Neuronal stem cell (in vitro differentiated cells): ENCODE measurements at regions not wholly inside any gene's neighbourhood (a gene's known extent, or its start where the extent isn't known, plus 50 kb on each side); places are given as distances from the start of the nearest gene placed in this dataset.
A peak's percentile ranks its signal among the peaks of the same experiment; 100 is the strongest.

Source experiments
- DNase-seq: peaks from one replicate; pipeline ENCODE4 v3.0.0-alpha.2; 2013; ENCODE audit warnings: low spot score
- H2AFZ ChIP-seq: one replicate; pipeline ENCODE4 v1.6.1; 2013; ENCODE audit warnings: mild to moderate bottlenecking, low read length, inconsistent platforms
- H2AK5ac ChIP-seq: 2 replicates; pipeline ENCODE4 v1.6.1; 2013; ENCODE audit warnings: low read depth, mild to moderate bottlenecking, inconsistent platforms, low read length, moderate library complexity, mixed read lengths
- H2BK120ac ChIP-seq: 2 replicates; pipeline ENCODE4 v1.6.1; 2013; ENCODE audit warnings: low read depth, mild to moderate bottlenecking, inconsistent platforms, low read length, moderate library complexity, mixed read lengths
- H2BK12ac ChIP-seq: one replicate; pipeline ENCODE4 v1.6.1; 2013; ENCODE audit warnings: low read length, inconsistent platforms
- H2BK15ac ChIP-seq: 2 replicates; pipeline ENCODE4 v1.6.1; 2013; ENCODE audit warnings: mild to moderate bottlenecking, low read length, inconsistent platforms, mixed read lengths
- H2BK5ac ChIP-seq: one replicate; pipeline ENCODE4 v1.6.1; 2013; ENCODE audit warnings: inconsistent platforms, mild to moderate bottlenecking, low read length, moderate library complexity
- H3K14ac ChIP-seq: one replicate; pipeline ENCODE4 v1.6.1; 2013; ENCODE audit warnings: low read length, inconsistent platforms
- H3K18ac ChIP-seq: 2 replicates; pipeline ENCODE4 v1.6.1; 2013; ENCODE audit warnings: low read length, inconsistent platforms
- H3K23ac ChIP-seq: 2 replicates; pipeline ENCODE4 v1.6.1; 2013; ENCODE audit warnings: low read depth, mild to moderate bottlenecking, mixed read lengths, low read length, inconsistent platforms; ENCODE audit not compliant: poor library complexity
- H3K27ac ChIP-seq: replicated peaks from 3 replicates; pipeline ENCODE4 v1.5.1; 2013; ENCODE audit warnings: low read length, inconsistent platforms
- H3K27me3 ChIP-seq, 3 experiments: 2 replicates each; pipeline ENCODE4 v1.6.1; 2013; ENCODE audit warnings: low read length in 3 of 3, mild to moderate bottlenecking in 2 of 3, inconsistent platforms in 1 of 3, low read depth in 1 of 3, mixed read lengths in 1 of 3, moderate library complexity in 1 of 3; ENCODE audit not compliant: control insufficient read depth in 3 of 3, insufficient read depth in 3 of 3
- H3K36me3 ChIP-seq, 2 donors: replicated peaks in 1 of 2; 2 replicates each; pipeline ENCODE4 v1.6.1; 2013; ENCODE audit warnings: low read length in 2 of 2; ENCODE audit not compliant: control insufficient read depth in 2 of 2, insufficient read depth in 2 of 2
- H3K4ac ChIP-seq: 2 replicates; pipeline ENCODE4 v1.6.1; 2013; ENCODE audit warnings: inconsistent platforms, mild to moderate bottlenecking, low read length, moderate library complexity
- H3K4me1 ChIP-seq, 2 donors: 1 replicate in 1 of 2; 2 replicates in 1 of 2; pipeline ENCODE4 v1.6.1; 2013; ENCODE audit warnings: low read length in 2 of 2, low read depth in 1 of 2; ENCODE audit not compliant: control insufficient read depth in 2 of 2, insufficient read depth in 1 of 2
- H3K4me2 ChIP-seq: one replicate; pipeline ENCODE4 v1.6.1; 2013; ENCODE audit warnings: mild to moderate bottlenecking, low read length, inconsistent platforms; ENCODE audit not compliant: insufficient read depth, poor library complexity, severe bottlenecking
- H3K4me3 ChIP-seq, 2 donors: 2 replicates each; pipeline ENCODE4 v1.5.1; 2013; ENCODE audit warnings: low read length in 2 of 2, mild to moderate bottlenecking in 2 of 2, inconsistent platforms in 1 of 2, moderate library complexity in 1 of 2
- H3K79me1 ChIP-seq: one replicate; pipeline ENCODE4 v1.6.1; 2013; ENCODE audit warnings: low read depth, mild to moderate bottlenecking, inconsistent platforms, low read length, moderate library complexity
- H3K9ac ChIP-seq: one replicate; pipeline ENCODE4 v1.6.1; 2013; ENCODE audit warnings: mild to moderate bottlenecking, low read depth, low read length, inconsistent platforms; ENCODE audit not compliant: poor library complexity
- H3K9me3 ChIP-seq, 2 donors: replicated peaks in 1 of 2; 2 replicates each; pipeline versions ENCODE3 to v1.6.1; 2013; ENCODE audit warnings: low read length in 2 of 2, mild to moderate bottlenecking in 2 of 2, inconsistent platforms in 1 of 2, low read depth in 1 of 2, mixed read lengths in 1 of 2, moderate library complexity in 1 of 2; ENCODE audit not compliant: control insufficient read depth in 2 of 2, insufficient read depth in 1 of 2
- H4K8ac ChIP-seq: one replicate; pipeline ENCODE4 v1.6.1; 2013; ENCODE audit warnings: low read depth, mild to moderate bottlenecking, inconsistent platforms, low read length, moderate library complexity
- H4K91ac ChIP-seq: one replicate; pipeline ENCODE4 v1.6.1; 2013; ENCODE audit warnings: low read length, low read depth, mild to moderate bottlenecking, inconsistent platforms; ENCODE audit not compliant: poor library complexity
- WGBS, 2 donors: extraction: QIAGEN DNeasy Blood & Tissue Kit; methylation state at CpG; one replicate each; pipeline ENCODE4 v1.1.7; 2013; ENCODE audit warnings: missing lambda C conversion rate in 2 of 2, mixed read lengths in 1 of 2; ENCODE audit not compliant: insufficient read length in 2 of 2, insufficient replicate concordance in 1 of 2; ENCODE audit errors: extremely low coverage in 2 of 2; 5-methylcytosine and 5-hydroxymethylcytosine counted together

GRCh38 chr7:130891254-130892094 is 157.5 kb upstream of the KLF14 start:
- Histone ChIP-seq H3K4ac (no peak overlapping the region), H3K14ac (no peak overlapping the region), H3K27ac (no peak overlapping the region), H3K18ac (no peak overlapping the region), H2BK12ac (no peak overlapping the region), H2AFZ (no peak overlapping the region), H4K91ac (no peak overlapping the region), H2BK15ac (no peak overlapping the region), H4K8ac (no peak overlapping the region), H2BK5ac (no peak overlapping the region), H3K4me3 (no peak overlapping the region), H3K23ac (no peak overlapping the region), H3K36me3 (no peaks in the 10 kb centered on the region), H2BK120ac (no peak overlapping the region), H3K4me2 (no peak overlapping the region), H3K9me3 (no peaks in the 10 kb centered on the region), H2AK5ac (no peak overlapping the region), H3K4me1 (peaks cover 6 to 9% of the 10 kb centered on the region in 2 donors), H3K9ac (no peak overlapping the region), H3K27me3 (no peaks in the 10 kb centered on the region), H3K79me1 (no peaks in the 10 kb centered on the region)
- DNase-seq = no peak
- WGBS, 2 donors = no CpG with 5 or more reads among the region's 15 CpGs

GRCh38 chr7:130893441-130893894 is 159.5 kb upstream of the KLF14 start:
- H3K9me3 ChIP-seq = peaks cover 0 to 6% of the 10 kb centered on the region in 2 donors
- peaks cover 6% of the 10 kb centered on the region in 2 donors for H3K4me1 ChIP-seq
- no peak overlapping the region for H2BK5ac ChIP-seq
- no peak overlapping the region for H3K14ac ChIP-seq
- no peak overlapping the region for H3K4ac ChIP-seq
- no peaks in the 10 kb centered on the region for H3K36me3 ChIP-seq
- H4K91ac ChIP-seq = no peak overlapping the region
- H3K4me3 ChIP-seq = no peak overlapping the region
- H4K8ac ChIP-seq = no peak overlapping the region
- no peak for DNase-seq
- H2BK15ac ChIP-seq = no peak overlapping the region
- H2BK120ac ChIP-seq = no peak overlapping the region
- H3K18ac ChIP-seq = no peak overlapping the region
- no peak overlapping the region for H2BK12ac ChIP-seq
- WGBS, 2 donors = no CpG with 5 or more reads among the region's 7 CpGs
- no peak overlapping the region for H3K23ac ChIP-seq
- no peaks in the 10 kb centered on the region for H3K79me1 ChIP-seq
- no peak overlapping the region for H3K9ac ChIP-seq
- H3K4me2 ChIP-seq = no peak overlapping the region
- no peak overlapping the region for H2AK5ac ChIP-seq
- H3K27me3 ChIP-seq = no peaks in the 10 kb centered on the region
- no peak overlapping the region for H2AFZ ChIP-seq
- no peak overlapping the region for H3K27ac ChIP-seq

GRCh38 chr7:130894146-130894908 is 160.3 kb upstream of the KLF14 start:
- Histone ChIP-seq H3K14ac (no peak overlapping the region), H2AK5ac (no peak overlapping the region), H3K27ac (no peak overlapping the region), H3K4me1 (peaks cover 6% of the 10 kb centered on the region in 2 donors), H3K9me3 (peaks cover 2 to 13% of the 10 kb centered on the region in 2 donors), H4K91ac (no peak overlapping the region), H3K4me3 (no peak overlapping the region), H3K4ac (no peak overlapping the region), H2BK5ac (no peak overlapping the region), H3K23ac (no peak overlapping the region), H4K8ac (no peak overlapping the region), H3K9ac (no peak overlapping the region), H3K18ac (peak overlapping the region; percentile 32), H2BK12ac (no peak overlapping the region), H2BK15ac (no peak overlapping the region), H2AFZ (no peak overlapping the region), H3K36me3 (no peaks in the 10 kb centered on the region), H2BK120ac (no peak overlapping the region), H3K79me1 (no peaks in the 10 kb centered on the region), H3K4me2 (no peak overlapping the region), H3K27me3 (no peaks in the 10 kb centered on the region)
- no peak for DNase-seq
- no CpG with 5 or more reads among the region's 14 CpGs for WGBS, 2 donors
